ENCODE measurements at regions not wholly inside any gene's neighbourhood (a gene's known extent, or its start where the extent isn't known, plus 50 kb on each side); places are given as distances from the start of the nearest gene placed in this dataset.

DNA sequence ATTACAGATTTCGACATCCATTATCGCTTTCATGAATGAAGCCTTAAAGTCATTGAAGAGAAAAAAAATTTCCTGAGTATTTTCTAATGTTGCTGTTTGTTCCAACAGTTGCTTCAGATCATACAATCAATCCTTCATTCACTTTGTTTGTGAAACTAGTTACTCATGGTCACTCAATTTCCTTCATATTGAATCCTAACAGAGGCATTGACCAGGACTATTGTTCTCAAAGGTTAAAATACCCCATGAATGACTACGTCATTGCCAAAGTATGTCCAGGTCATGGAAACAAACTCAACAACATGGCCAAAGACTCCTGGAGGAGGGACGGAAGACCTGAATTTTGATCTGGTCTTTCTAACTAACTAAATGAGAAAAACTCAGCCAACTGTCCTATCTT lies 54.0 kb upstream of the ABCB5 start:
- TF ChIP-seq, protein P1, sequence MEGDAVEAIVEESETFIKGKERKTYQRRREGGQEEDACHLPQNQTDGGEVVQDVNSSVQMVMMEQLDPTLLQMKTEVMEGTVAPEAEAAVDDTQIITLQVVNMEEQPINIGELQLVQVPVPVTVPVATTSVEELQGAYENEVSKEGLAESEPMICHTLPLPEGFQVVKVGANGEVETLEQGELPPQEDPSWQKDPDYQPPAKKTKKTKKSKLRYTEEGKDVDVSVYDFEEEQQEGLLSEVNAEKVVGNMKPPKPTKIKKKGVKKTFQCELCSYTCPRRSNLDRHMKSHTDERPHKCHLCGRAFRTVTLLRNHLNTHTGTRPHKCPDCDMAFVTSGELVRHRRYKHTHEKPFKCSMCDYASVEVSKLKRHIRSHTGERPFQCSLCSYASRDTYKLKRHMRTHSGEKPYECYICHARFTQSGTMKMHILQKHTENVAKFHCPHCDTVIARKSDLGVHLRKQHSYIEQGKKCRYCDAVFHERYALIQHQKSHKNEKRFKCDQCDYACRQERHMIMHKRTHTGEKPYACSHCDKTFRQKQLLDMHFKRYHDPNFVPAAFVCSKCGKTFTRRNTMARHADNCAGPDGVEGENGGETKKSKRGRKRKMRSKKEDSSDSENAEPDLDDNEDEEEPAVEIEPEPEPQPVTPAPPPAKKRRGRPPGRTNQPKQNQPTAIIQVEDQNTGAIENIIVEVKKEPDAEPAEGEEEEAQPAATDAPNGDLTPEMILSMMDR (IDR thresholded peaks at IDR 0.05; ENCODE audit: insufficient read depth, low read depth, low read length, missing control alignments): no peak

GRCh38 chr7:20561908-20562307 lies 53.6 kb upstream of the ABCB5 start:
- no peak for DNase-seq (ENCODE audit: low read depth)
- TF ChIP-seq, protein P1 (IDR thresholded peaks at IDR 0.05; ENCODE audit: insufficient read depth, low read depth, low read length, missing control alignments): no peak
- no peak overlapping the region for H3K4me3 ChIP-seq (ENCODE audit: low read depth, low read length)

More for the DNA sequence above, 54.0 kb upstream of the ABCB5 start:
- no peak for DNase-seq (ENCODE audit: low read depth)
- no peak overlapping the region for H3K4me3 ChIP-seq (ENCODE audit: low read depth, low read length)

DNA sequence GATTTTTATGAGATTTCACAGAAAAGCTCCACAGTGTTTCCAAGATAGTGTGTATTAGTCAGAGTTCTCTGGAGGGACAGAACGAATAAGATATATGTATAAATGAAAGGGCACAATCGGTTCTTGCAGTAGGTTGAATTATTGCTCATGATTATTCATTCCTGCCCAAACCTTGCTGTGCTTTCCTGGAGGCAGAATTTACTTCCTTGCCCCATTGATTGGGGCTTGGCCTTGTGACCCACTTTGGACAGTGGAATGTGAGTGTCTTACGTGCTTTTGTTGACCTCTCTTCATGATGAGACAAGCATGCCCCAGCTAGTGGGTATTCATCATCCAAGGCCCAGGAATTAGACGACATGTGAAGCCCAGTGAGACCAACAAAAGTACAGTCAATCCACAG lies 53.0 kb upstream of the ABCB5 start:
- no peak overlapping the region for H3K4me3 ChIP-seq (ENCODE audit: low read depth, low read length)
- TF ChIP-seq, protein P1 (IDR thresholded peaks at IDR 0.05; ENCODE audit: insufficient read depth, low read depth, low read length, missing control alignments): no peak
- no peak for DNase-seq (ENCODE audit: low read depth)
